GM18498 (cell line): ENCODE measurements at regions not wholly inside any gene's neighbourhood (a gene's known extent, or its start where the extent isn't known, plus 50 kb on each side); places are given as distances from the start of the nearest gene placed in this dataset.
"Not testable (repeated sequence)": the region's sequence is repeated elsewhere in the genome, so short reads cannot be mapped to it uniquely, and the experiment has no call there.

Experiments used
- ATAC-seq: cut with Tn5 transposase; IDR thresholded peaks from one replicate; pipeline ENCODE4 v1.9.1; 2021; ENCODE audit warnings: mild to moderate bottlenecking, moderate library complexity; ENCODE audit not compliant: unreplicated experiment

GRCh38 chr16:73427164-73427563, 379.2 kb upstream of the ZFHX3 start:
- ATAC-seq, result no peak

- no peak for ATAC-seq
Measured at GRCh38 chr16:73426433-73427160, 378.7 kb upstream of the ZFHX3 start.

GRCh38 chr16:73420676-73421075, 372.7 kb upstream of the ZFHX3 start:
- ATAC-seq, result no peak

GRCh38 chr16:73420244-73420643, 372.3 kb upstream of the ZFHX3 start:
- no peak for ATAC-seq

GRCh38 chr16:73418691-73419090, 370.8 kb upstream of the ZFHX3 start:
- ATAC-seq, result no peak

- ATAC-seq, result no peak
Measured at GRCh38 chr16:73418051-73418450, 370.1 kb upstream of the ZFHX3 start.

GRCh38 chr16:73415286-73415685, 367.4 kb upstream of the ZFHX3 start:
- no peak for ATAC-seq

GRCh38 chr16:73414638-73415037, 366.7 kb upstream of the ZFHX3 start:
- ATAC-seq, result no peak

GRCh38 chr16:73413830-73414190, 365.9 kb upstream of the ZFHX3 start:
- ATAC-seq, result no peak

GRCh38 chr16:73413091-73413829, 365.3 kb upstream of the ZFHX3 start:
- no peak for ATAC-seq

- ATAC-seq, result no peak
Measured at GRCh38 chr16:73412416-73412815, 364.5 kb upstream of the ZFHX3 start.

GRCh38 chr16:73408716-73409115, 360.8 kb upstream of the ZFHX3 start:
- ATAC-seq, result no peak

GRCh38 chr16:73408311-73408710, 360.4 kb upstream of the ZFHX3 start:
- no peak for ATAC-seq

- ATAC-seq, result no peak
Measured at GRCh38 chr16:73405851-73406250, 357.9 kb upstream of the ZFHX3 start.

GRCh38 chr16:73404001-73404400, 356.1 kb upstream of the ZFHX3 start:
- ATAC-seq, result no peak

- ATAC-seq, result no peak
Measured at GRCh38 chr16:73403291-73403690, 355.4 kb upstream of the ZFHX3 start.

- ATAC-seq, result no peak
Measured at GRCh38 chr16:73400951-73401350, 353.0 kb upstream of the ZFHX3 start.

- ATAC-seq, result no peak
Measured at GRCh38 chr16:73399997-73400396, 352.1 kb upstream of the ZFHX3 start.

GRCh38 chr16:73399486-73399885, 351.6 kb upstream of the ZFHX3 start:
- ATAC-seq, result no peak

GRCh38 chr16:73398604-73399003, 350.7 kb upstream of the ZFHX3 start:
- not testable (repeated sequence) for ATAC-seq

GRCh38 chr16:73396556-73396955, 348.6 kb upstream of the ZFHX3 start:
- no peak for ATAC-seq

GRCh38 chr16:73390936-73391335, 343.0 kb upstream of the ZFHX3 start:
- ATAC-seq, result no peak

GRCh38 chr16:73390491-73390890, 342.6 kb upstream of the ZFHX3 start:
- no peak for ATAC-seq
